Neural crest cell (in vitro differentiated cells): ENCODE measurements at regions not wholly inside any gene's neighbourhood (a gene's known extent, or its start where the extent isn't known, plus 50 kb on each side); places are given as distances from the start of the nearest gene placed in this dataset.

Source experiments
- DNase-seq: peaks from one replicate; pipeline ENCODE4 v3.0.0; 2021; ENCODE audit warnings: low read depth, mixed read lengths, low spot score
- H3K27ac Mint-ChIP-seq: one replicate; pipeline ENCODE4 v1.8.0; 2021; ENCODE audit warnings: mild to moderate bottlenecking, mixed read lengths; ENCODE audit not compliant: unreplicated experiment
- H3K27me3 Mint-ChIP-seq: 2 replicates; pipeline ENCODE4 v1.8.0; 2021; ENCODE audit warnings: low read depth, mild to moderate bottlenecking, mixed read lengths
- H3K36me3 Mint-ChIP-seq: 2 replicates; pipeline ENCODE4 v1.8.0; 2021; ENCODE audit warnings: low read depth, mild to moderate bottlenecking, mixed read lengths
- H3K4me1 Mint-ChIP-seq: 2 replicates; pipeline ENCODE4 v1.8.0; 2021; ENCODE audit warnings: mixed read lengths
- H3K4me3 Mint-ChIP-seq: one replicate; pipeline ENCODE4 v1.8.0; 2021; ENCODE audit warnings: mild to moderate bottlenecking, mixed read lengths
- H3K9me3 Mint-ChIP-seq: 2 replicates; pipeline ENCODE4 v1.8.0; 2021; ENCODE audit warnings: mixed read lengths
- CTCF ChIP-seq: fragments of 200-600 bp; sonication (generic); conservative IDR thresholded peaks from 2 replicates; pipeline ENCODE4 v1.5.0; 2021; ENCODE audit warnings: antibody characterized with exemption, mild to moderate bottlenecking

- no peak for TF ChIP-seq CTCF
- Mint-ChIP-seq H3K36me3 (no peaks in the 10 kb centered on the region), H3K4me1 (peaks cover 9% of the 10 kb centered on the region), H3K4me3 (no peak overlapping the region), H3K9me3 (peaks cover 2% of the 10 kb centered on the region), H3K27me3 (no peaks in the 10 kb centered on the region), H3K27ac (no peak overlapping the region)
- DNase-seq: no peak
These were observed 329.0 kb downstream of the IGSF11 start for GRCh38 chr3:118705487-118706219.

- TF ChIP-seq CTCF: no peak
- Mint-ChIP-seq H3K36me3 (no peaks in the 10 kb centered on the region), H3K27me3 (no peaks in the 10 kb centered on the region), H3K4me1 (peaks cover 9% of the 10 kb centered on the region), H3K27ac (no peak overlapping the region), H3K9me3 (no peaks in the 10 kb centered on the region), H3K4me3 (no peak overlapping the region)
- no peak for DNase-seq
These were observed 326.7 kb downstream of the IGSF11 start for GRCh38 chr3:118707991-118708390.

- no peak for DNase-seq
- H3K9me3 Mint-ChIP-seq: no peaks in the 10 kb centered on the region
- no peaks in the 10 kb centered on the region for H3K27me3 Mint-ChIP-seq
- no peaks in the 10 kb centered on the region for H3K36me3 Mint-ChIP-seq
- H3K4me1 Mint-ChIP-seq: peaks cover under 1% of the 10 kb centered on the region
- H3K4me3 Mint-ChIP-seq: no peak overlapping the region
- H3K27ac Mint-ChIP-seq: no peak overlapping the region
- TF ChIP-seq CTCF: no peak
These were observed 324.1 kb downstream of the IGSF11 start for GRCh38 chr3:118710532-118710931.

GRCh38 chr3:118713502-118714207, 321.0 kb downstream of the IGSF11 start:
- Mint-ChIP-seq H3K36me3 (no peaks in the 10 kb centered on the region), H3K4me3 (no peak overlapping the region), H3K9me3 (no peaks in the 10 kb centered on the region), H3K27me3 (no peaks in the 10 kb centered on the region), H3K27ac (no peak overlapping the region), H3K4me1 (no peaks in the 10 kb centered on the region)
- TF ChIP-seq CTCF: no peak
- DNase-seq: no peak

GRCh38 chr3:118714800-118715199, 319.8 kb downstream of the IGSF11 start:
- no peak for TF ChIP-seq CTCF
- Mint-ChIP-seq H3K4me1 (no peaks in the 10 kb centered on the region), H3K4me3 (no peak overlapping the region), H3K36me3 (peaks cover 4% of the 10 kb centered on the region), H3K27me3 (no peaks in the 10 kb centered on the region), H3K9me3 (peaks cover 4% of the 10 kb centered on the region), H3K27ac (peak overlapping the region; percentile 60)
- no peak for DNase-seq
